ENCODE measurements at regions not wholly inside any gene's neighbourhood (a gene's known extent, or its start where the extent isn't known, plus 50 kb on each side); places are given as distances from the start of the nearest gene placed in this dataset.

DNA sequence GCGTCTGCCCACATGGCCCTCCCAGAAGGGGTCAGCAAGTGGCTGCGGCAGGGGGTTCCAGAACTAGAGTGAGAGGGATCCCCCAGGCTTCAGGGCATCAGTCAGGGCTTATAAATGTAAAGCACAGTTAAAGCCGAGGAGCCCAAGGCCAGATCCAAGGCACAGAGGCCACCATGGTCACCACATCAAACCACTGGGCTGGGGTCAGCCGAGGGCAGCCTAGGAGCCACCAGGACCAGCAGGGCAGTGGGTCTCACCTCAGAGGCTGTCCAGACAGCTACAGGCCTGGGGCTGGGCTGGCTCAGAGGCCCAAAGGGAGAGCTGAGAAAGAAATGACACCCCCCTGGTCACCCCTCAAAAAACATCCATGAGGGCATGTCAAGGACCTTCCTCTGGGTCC, 188.5 kb downstream of the INHBB start:
- TF ChIP-seq, protein P1, sequence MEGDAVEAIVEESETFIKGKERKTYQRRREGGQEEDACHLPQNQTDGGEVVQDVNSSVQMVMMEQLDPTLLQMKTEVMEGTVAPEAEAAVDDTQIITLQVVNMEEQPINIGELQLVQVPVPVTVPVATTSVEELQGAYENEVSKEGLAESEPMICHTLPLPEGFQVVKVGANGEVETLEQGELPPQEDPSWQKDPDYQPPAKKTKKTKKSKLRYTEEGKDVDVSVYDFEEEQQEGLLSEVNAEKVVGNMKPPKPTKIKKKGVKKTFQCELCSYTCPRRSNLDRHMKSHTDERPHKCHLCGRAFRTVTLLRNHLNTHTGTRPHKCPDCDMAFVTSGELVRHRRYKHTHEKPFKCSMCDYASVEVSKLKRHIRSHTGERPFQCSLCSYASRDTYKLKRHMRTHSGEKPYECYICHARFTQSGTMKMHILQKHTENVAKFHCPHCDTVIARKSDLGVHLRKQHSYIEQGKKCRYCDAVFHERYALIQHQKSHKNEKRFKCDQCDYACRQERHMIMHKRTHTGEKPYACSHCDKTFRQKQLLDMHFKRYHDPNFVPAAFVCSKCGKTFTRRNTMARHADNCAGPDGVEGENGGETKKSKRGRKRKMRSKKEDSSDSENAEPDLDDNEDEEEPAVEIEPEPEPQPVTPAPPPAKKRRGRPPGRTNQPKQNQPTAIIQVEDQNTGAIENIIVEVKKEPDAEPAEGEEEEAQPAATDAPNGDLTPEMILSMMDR (IDR thresholded peaks at IDR 0.05; ENCODE audit: borderline replicate concordance, extremely low read depth, low read length, poor library complexity, severe bottlenecking) = no peak
- TF ChIP-seq EZH2 (IDR thresholded peaks at IDR 0.05; ENCODE audit: borderline replicate concordance, low read depth, low read length, severe bottlenecking) = no peak
- Histone ChIP-seq H3K9me3 (ENCODE audit: insufficient read depth, low read length, severe bottlenecking) (no peaks in the 10 kb centered on the region), H3K27ac (ENCODE audit: low read length) (no peak overlapping the region), H3K79me2 (ENCODE audit: insufficient read depth, low read length) (no peaks in the 10 kb centered on the region), H3K9ac (ENCODE audit: low read depth, low read length) (no peak overlapping the region), H3K4me1 (ENCODE audit: insufficient read depth, low read length) (no peaks in the 10 kb centered on the region), H3K36me3 (ENCODE audit: insufficient read depth, low read length) (no peaks in the 10 kb centered on the region), H3K4me3 (ENCODE audit: low read depth in 1 of 2, low read length in 2 of 2) (no peak overlapping the region), H3K27me3 (ENCODE audit: insufficient read depth, low read length, poor library complexity) (no peaks in the 10 kb centered on the region), H4K20me1 (ENCODE audit: insufficient read depth, low read length) (no peaks in the 10 kb centered on the region; the same call in 1 of the 2 replicates), H3K4me2 (ENCODE audit: insufficient read depth, low read length) (no peak overlapping the region), H2AFZ (ENCODE audit: low read depth, low read length) (no peak overlapping the region)
- DNase-seq (no peak), ATAC-seq (ENCODE audit: insufficient read depth, low read depth) (no peak)

DNA sequence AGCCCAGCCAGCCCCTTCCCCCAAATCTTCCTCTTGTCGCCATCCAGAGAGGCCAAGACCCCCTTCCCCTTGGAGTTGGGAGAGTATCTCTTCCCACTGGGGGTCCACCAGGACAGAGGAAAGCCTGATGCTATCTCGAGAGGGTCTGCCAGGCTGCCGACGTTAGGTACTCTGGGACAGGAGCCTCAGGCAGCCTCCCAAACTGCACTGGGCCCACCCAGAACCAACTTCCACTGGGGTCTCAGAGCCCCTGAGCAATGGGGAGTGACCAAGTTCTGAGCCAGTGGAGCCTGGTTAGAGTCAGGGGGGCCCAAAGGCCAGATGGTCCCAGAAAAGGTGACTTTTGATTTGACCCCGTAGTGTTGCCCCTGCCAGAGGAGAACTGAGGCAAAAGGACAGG, 189.1 kb downstream of the INHBB start:
- H3K9me3 ChIP-seq (ENCODE audit: insufficient read depth, low read length, severe bottlenecking) = no peaks in the 10 kb centered on the region
- H4K20me1 ChIP-seq (ENCODE audit: insufficient read depth, low read length) = no peaks in the 10 kb centered on the region; the same call in 1 of the 2 replicates
- no peak overlapping the region for H3K9ac ChIP-seq (ENCODE audit: low read depth, low read length)
- no peak overlapping the region for H2AFZ ChIP-seq (ENCODE audit: low read depth, low read length)
- no peak overlapping the region for H3K27ac ChIP-seq (ENCODE audit: low read length)
- TF ChIP-seq, protein P1 (IDR thresholded peaks at IDR 0.05; ENCODE audit: borderline replicate concordance, extremely low read depth, low read length, poor library complexity, severe bottlenecking) = no peak
- no peak for TF ChIP-seq EZH2 (IDR thresholded peaks at IDR 0.05; ENCODE audit: borderline replicate concordance, low read depth, low read length, severe bottlenecking)
- no peak overlapping the region for H3K4me3 ChIP-seq (ENCODE audit: low read depth in 1 of 2, low read length in 2 of 2)
- ATAC-seq (ENCODE audit: insufficient read depth, low read depth) (no peak), DNase-seq (no peak)
- H3K27me3 ChIP-seq (ENCODE audit: insufficient read depth, low read length, poor library complexity) = no peaks in the 10 kb centered on the region
- no peak overlapping the region for H3K4me2 ChIP-seq (ENCODE audit: insufficient read depth, low read length)
- H3K36me3 ChIP-seq (ENCODE audit: insufficient read depth, low read length) = no peaks in the 10 kb centered on the region
- no peaks in the 10 kb centered on the region for H3K4me1 ChIP-seq (ENCODE audit: insufficient read depth, low read length)
- no peaks in the 10 kb centered on the region for H3K79me2 ChIP-seq (ENCODE audit: insufficient read depth, low read length)

DNA sequence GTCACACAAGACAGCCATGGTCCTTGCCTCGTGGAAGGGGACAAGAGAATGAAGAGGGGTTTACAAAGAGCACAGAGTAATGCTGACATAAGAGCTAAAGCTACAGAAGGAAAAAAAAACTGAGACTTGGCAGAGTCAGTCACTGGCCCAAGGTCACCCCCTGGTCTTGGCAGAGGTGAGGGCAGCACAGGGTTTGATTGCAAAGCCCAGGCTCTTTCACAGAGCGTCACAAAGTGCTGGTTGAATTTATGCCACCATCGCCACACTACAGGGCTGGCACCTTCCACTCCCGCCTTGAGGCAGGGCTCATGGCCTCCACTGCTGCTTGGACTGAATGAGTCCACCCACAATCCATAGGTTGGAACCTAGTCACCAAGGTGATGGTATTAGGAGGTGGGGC, 190.2 kb downstream of the INHBB start:
- Histone ChIP-seq H3K36me3 (ENCODE audit: insufficient read depth, low read length) (no peaks in the 10 kb centered on the region), H3K27me3 (ENCODE audit: insufficient read depth, low read length, poor library complexity) (no peaks in the 10 kb centered on the region), H3K9me3 (ENCODE audit: insufficient read depth, low read length, severe bottlenecking) (no peaks in the 10 kb centered on the region), H2AFZ (ENCODE audit: low read depth, low read length) (no peak overlapping the region), H4K20me1 (ENCODE audit: insufficient read depth, low read length) (no peaks in the 10 kb centered on the region; the same call in 1 of the 2 replicates), H3K9ac (ENCODE audit: low read depth, low read length) (no peak overlapping the region), H3K79me2 (ENCODE audit: insufficient read depth, low read length) (no peaks in the 10 kb centered on the region), H3K4me3 (ENCODE audit: low read depth in 1 of 2, low read length in 2 of 2) (no peak overlapping the region), H3K4me1 (ENCODE audit: insufficient read depth, low read length) (no peaks in the 10 kb centered on the region), H3K27ac (ENCODE audit: low read length) (no peak overlapping the region), H3K4me2 (ENCODE audit: insufficient read depth, low read length) (no peak overlapping the region)
- no peak for DNase-seq
- no peak for TF ChIP-seq EZH2 (IDR thresholded peaks at IDR 0.05; ENCODE audit: borderline replicate concordance, low read depth, low read length, severe bottlenecking)
- TF ChIP-seq, protein P1 (IDR thresholded peaks at IDR 0.05; ENCODE audit: borderline replicate concordance, extremely low read depth, low read length, poor library complexity, severe bottlenecking) = no peak
- no peak for ATAC-seq (ENCODE audit: insufficient read depth, low read depth)
